GM12873 (cell line): ENCODE measurements at regions not wholly inside any gene's neighbourhood (a gene's known extent, or its start where the extent isn't known, plus 50 kb on each side); places are given as distances from the start of the nearest gene placed in this dataset.

Experiments used
- TF ChIP-seq, protein P1 (sequence below): IDR thresholded peaks from 2 replicates; pipeline ENCODE4 v1.5.1; 2012; ENCODE audit warnings: low read depth, mild to moderate bottlenecking, moderate library complexity, low read length, control low read depth; ENCODE audit not compliant: insufficient read depth; ENCODE audit errors: missing control alignments

DNA sequence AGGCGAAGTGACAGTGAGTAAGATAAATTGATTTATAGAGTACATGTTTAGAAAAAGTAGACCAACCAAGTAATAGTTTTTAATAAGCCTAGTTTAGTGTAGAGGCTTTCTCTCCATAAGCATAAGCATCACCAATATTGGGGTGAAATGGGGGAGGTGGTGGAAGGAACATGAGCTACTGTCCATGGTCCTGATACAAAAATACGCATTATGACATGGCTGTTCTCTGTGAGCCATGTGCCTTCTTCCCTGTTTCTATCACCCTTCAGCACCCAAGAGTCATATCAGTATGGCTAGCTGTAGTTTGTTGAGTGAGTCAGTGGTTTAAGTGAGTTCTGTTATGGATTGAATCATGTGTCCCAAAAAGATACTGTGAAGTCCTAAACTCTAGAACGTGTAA, 150.8 kb downstream of the EDN1 start:
- TF ChIP-seq, protein P1, sequence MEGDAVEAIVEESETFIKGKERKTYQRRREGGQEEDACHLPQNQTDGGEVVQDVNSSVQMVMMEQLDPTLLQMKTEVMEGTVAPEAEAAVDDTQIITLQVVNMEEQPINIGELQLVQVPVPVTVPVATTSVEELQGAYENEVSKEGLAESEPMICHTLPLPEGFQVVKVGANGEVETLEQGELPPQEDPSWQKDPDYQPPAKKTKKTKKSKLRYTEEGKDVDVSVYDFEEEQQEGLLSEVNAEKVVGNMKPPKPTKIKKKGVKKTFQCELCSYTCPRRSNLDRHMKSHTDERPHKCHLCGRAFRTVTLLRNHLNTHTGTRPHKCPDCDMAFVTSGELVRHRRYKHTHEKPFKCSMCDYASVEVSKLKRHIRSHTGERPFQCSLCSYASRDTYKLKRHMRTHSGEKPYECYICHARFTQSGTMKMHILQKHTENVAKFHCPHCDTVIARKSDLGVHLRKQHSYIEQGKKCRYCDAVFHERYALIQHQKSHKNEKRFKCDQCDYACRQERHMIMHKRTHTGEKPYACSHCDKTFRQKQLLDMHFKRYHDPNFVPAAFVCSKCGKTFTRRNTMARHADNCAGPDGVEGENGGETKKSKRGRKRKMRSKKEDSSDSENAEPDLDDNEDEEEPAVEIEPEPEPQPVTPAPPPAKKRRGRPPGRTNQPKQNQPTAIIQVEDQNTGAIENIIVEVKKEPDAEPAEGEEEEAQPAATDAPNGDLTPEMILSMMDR: no peak

DNA sequence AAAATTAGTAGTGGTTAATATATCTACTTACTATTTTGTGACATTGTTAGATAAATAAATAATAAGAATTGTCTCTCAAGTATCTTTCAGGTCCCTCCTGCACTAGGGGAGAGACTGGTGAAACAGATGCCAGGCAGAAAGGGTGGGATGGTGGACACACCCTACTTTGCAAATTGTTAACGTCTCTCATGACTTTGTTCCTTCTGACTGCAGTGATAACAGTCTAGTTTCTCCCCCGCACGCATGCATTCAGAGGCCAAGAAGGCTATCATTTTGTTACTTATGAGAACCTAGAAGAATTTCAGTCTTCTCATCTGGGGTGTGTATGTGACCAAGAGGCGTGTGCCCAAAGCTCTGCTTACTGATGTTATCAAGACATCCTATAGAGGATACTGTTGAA, 152.3 kb downstream of the EDN1 start:
- TF ChIP-seq, protein P1: no peak

DNA sequence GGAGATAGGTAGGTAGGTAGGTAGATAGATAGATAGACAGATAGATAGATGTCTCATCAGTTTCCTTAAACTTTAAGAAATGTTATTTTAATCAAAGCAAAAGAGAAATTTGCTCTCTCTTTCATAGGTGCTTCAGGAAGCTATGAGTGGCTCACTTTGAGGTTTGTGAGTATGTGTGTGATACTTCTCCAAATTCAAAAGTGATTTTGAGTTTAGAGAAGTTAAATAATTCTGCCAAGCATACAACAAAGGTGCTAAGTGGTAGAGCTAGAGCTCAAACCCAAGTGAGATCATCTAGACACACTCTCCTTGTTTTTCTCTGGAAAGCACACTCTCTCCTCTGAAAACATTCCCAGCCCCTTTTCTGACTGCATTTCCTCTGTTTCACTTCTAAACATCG, 156.2 kb downstream of the EDN1 start:
- TF ChIP-seq, protein P1: no peak

DNA sequence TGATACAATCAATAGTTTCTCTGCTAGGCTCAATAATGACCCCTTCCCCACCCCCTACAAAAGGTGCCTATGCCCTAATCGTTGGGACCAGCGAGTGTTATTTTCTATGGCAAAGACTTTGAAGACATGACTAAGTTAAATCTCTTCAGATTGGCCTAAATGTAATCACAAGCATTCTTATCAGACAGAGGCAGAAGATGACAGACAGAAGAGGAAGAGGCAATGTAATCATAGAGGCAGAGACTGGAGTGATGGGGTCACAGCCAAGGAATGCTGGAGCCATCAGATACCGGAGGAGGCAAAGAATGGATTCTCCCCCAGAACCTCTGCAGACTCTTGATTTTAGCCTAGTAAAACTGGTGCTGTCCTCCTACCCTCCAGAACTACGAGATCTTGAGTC, 159.3 kb downstream of the EDN1 start:
- TF ChIP-seq, protein P1: no peak

DNA sequence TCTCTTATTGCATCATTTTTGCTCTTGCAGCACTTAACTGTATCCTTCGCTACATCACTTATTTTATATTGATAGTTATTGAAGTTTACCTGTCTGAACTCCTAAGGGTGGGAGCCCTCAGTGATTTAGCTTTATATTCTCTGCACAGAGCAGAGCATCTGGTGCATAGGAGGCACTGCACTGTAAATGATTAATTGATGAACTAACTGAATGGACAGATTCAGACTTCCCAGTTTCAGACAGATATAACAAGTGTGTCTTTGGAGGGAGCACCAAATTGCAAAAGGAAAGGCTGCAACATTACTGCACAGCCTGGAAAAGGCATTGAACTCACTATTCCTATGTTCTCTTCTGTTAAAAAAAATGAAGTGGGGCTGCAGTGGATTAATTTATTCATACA, 160.3 kb downstream of the EDN1 start:
- TF ChIP-seq, protein P1: no peak

DNA sequence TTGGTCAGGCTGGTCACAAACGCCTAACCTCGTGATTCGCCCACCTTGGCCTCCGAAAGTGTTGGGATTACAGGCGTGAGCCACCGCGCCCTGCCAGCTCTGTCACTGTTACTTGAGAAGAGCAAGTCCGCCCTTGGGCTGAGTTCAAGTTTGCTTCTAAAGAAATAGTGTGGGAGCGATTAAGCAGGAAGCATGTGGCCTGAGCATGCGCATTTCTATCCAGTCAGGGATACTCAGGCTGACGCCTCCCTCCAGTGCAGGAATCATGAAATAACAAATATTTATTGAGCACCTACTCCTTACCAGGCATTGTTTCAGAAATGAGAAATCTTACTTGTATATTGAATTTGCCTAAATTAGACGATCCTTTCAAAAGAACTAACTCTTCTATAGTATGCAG, 166.2 kb downstream of the EDN1 start:
- TF ChIP-seq, protein P1: no peak

DNA sequence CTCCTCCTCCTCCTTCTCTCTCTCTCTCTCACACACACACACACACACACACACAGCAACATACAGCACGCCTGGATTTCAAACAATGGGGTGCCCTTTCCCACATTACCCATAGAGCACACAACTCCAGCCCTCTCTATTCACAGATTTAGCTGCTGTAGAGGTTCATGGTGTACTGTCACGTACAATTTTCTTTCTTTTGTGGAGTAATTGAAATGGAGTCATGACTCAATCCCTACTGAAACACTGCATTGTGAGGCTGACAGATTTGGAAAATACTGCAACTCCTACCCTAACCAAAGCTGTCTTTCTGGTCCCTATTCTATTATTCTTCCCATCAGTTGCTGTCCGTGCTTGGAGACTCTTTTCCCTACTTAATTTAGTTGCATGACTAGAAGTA, 166.9 kb downstream of the EDN1 start:
- TF ChIP-seq, protein P1: no peak
